A673 (cell line): ENCODE measurements at regions not wholly inside any gene's neighbourhood (a gene's known extent, or its start where the extent isn't known, plus 50 kb on each side); places are given as distances from the start of the nearest gene placed in this dataset.

ENCODE experiments used
- CTCF ChIP-seq: fragments of 300-800, 200-600 bp; sonication (generic); conservative IDR thresholded peaks from 2 replicates; pipeline ENCODE4 v1.5.1; 2017; ENCODE audit warnings: low read depth, mild to moderate bottlenecking, antibody characterized with exemption, low read length, moderate library complexity, mixed read lengths
- EZH2 ChIP-seq: fragments of 200-600 bp; sonication (generic); IDR thresholded peaks from 2 replicates; pipeline ENCODE4 v1.6.1; 2017; ENCODE audit warnings: borderline replicate concordance, low read depth, mild to moderate bottlenecking, mixed read lengths, antibody characterized with exemption, low read length; ENCODE audit not compliant: poor library complexity, severe bottlenecking

DNA sequence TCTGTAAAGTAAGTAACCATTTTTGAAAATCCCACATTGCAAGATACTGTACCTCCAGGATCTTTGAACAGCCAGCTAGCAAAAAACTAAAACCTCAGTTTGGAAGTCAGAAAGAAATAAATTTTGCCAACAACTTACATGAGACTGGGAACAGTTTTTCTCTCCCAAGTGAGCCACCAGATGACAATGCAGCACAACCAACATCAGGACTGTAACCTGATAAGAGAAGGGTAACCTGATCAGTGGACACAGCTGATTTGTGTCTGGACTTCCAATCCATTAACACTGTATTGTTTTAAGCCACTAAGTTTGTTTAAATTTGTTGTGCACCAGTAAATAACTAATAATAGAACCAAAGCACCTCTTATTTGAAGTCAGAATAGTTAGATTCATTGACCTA is 923.3 kb downstream of the FAT4 start:
- TF ChIP-seq CTCF = no peak
- no peak for TF ChIP-seq EZH2
